GM18951 (cell line): ENCODE measurements at regions not wholly inside any gene's neighbourhood (a gene's known extent, or its start where the extent isn't known, plus 50 kb on each side); places are given as distances from the start of the nearest gene placed in this dataset.

ENCODE experiments used
- POLR2A ChIP-seq: IDR thresholded peaks from 4 replicates; pipeline ENCODE4 v1.6.1; 2011; ENCODE audit warnings: mild to moderate bottlenecking; ENCODE audit not compliant: insufficient read length, insufficient read depth; ENCODE audit errors: extremely low read depth
- in situ Hi-C: fragments of 300-500 bp; cut with MboI; formaldehyde crosslinking; loops from one replicate; pipeline ENCODE4 v1.12.0; 2022; ENCODE audit warnings: low sequenced_read_pairs, mixed read lengths, inconsistent platforms; ENCODE audit not compliant: unreplicated experiment

DNA sequence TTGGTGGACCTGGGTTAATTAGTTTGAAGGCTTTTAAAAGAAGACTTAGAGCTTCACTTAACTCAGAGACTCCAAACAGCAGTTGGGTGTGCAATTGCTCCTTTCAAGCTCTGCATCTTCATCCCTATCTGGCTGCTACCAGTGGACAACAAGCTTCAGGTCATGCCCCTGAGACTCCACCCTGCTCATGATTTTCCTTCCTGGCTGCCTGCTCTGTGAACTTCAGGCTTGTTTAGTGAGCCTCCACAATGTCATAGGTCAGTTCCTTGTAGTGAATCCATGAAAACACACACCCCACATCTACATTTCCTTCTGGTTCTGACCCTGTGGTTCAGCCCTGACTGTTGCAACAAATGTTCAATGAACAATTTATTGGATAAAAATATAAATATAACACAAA lies 61.1 kb upstream of the MARCKS start:
- no peak for TF ChIP-seq POLR2A
- in situ Hi-C loops: no loop called here

DNA sequence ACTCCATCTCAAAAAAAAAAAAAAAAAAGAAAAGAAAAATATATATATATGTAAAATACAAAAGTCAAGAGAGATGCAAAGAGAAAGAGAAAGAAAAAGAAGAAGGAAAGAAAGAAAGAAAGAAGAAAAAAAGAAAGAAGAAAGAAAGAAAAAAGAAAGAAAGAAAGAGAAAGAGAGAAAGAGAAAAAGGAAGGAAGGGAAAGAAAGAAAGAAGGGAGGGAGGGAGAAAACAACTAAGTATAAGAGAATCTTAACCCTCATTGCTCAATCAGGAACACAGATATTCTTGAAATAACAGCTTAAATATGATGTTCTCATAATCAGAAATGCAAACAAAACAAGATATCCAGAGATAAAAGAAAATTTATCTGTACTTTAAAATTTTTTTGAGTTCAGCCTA lies 54.4 kb upstream of the MARCKS start:
- no peak for TF ChIP-seq POLR2A
- in situ Hi-C loops: no loop called here

- in situ Hi-C loops: no loop called here
- TF ChIP-seq POLR2A: no peak
These were observed 51.9 kb upstream of the MARCKS start for GRCh38 chr6:113805173-113805790.

DNA sequence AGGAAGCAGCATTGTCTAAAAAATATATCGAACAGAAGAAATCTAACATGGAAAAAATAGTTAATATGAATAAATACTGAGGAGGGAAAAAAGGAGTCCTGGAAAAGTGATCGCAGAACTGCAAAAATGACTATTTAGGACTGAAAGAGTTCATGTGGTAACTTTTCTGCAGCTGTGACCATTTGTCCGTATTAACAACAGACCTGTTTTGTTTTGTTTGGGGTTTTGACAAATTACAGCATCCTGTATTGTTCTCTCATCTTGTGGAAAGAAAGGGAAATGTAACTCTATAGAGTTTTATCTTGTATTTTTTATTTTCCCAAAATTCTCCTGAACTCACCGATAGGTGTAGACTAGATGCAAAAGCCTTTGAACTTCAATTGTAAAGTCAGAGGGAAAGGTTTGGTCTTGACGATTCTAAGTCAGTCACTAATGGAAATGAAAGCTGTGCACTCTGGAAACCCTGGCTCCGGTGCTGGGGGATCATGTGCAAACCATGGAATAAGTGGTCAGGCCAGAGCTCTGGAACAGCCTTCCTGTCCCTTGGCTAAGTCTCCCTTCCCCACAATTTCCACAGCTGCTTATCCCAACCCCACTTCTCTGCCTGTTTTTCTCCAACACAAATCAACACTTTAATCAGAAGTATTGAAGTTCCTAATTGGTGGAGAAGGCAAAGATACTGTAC lies 51.2 kb upstream of the MARCKS start:
- in situ Hi-C loops: no loop called here
- TF ChIP-seq POLR2A: no peak
